GM19395 (cell line): ENCODE measurements at regions not wholly inside any gene's neighbourhood (a gene's known extent, or its start where the extent isn't known, plus 50 kb on each side); places are given as distances from the start of the nearest gene placed in this dataset.

Experiments
- ATAC-seq: cut with Tn5 transposase; IDR thresholded peaks from one replicate; pipeline ENCODE4 v1.9.1; 2021; ENCODE audit warnings: mild to moderate bottlenecking, moderate library complexity; ENCODE audit not compliant: unreplicated experiment

DNA sequence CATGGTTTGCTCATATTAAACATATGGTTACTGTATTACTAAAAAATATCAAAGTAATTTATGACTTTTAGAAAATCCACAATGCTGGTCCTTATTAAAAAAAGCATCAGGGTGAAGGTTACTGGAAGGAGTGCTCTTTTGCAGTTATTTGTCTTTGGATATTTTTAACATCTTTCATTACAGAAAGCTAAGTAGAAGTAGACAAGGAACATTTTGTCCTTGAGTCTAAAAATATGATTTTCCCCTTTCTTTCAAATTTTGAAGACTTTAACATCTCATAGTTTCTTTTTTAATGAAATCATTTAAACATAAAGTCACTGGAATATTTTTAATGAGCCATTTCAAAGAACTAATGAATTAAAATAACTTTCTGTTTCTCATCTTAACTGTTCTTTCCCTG lies 110.1 kb upstream of the TNS3 start:
- ATAC-seq = no peak

DNA sequence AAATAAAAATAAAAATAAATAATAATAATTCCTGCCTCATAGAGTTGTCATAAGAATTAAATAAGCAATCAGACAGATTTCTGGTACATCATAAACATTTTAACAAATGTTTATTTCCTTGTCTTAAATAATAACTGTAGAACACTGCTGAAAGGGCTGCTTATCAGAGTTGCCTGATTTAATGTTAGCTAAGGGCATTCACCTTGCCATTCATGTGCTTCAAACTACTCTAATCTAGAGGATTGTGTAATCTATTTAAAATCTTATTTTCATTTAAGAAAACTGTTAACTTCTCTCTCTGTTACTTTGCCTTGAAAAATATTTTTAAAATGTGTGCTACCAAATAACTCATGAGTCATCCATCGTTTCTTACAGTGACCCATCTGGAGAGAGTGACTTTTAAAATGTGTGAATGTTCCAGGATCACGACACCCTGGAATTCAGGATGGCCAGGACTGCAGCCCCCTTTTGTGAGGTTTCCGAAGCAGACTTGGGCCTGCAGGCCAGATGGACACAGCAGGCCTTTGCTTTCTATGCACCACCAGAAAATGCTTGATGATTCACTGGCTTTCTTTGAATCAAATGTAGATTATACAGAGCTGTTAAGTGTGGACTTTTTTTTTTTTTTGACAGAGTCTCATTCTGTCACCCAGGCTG lies 109.1 kb upstream of the TNS3 start:
- no peak for ATAC-seq

DNA sequence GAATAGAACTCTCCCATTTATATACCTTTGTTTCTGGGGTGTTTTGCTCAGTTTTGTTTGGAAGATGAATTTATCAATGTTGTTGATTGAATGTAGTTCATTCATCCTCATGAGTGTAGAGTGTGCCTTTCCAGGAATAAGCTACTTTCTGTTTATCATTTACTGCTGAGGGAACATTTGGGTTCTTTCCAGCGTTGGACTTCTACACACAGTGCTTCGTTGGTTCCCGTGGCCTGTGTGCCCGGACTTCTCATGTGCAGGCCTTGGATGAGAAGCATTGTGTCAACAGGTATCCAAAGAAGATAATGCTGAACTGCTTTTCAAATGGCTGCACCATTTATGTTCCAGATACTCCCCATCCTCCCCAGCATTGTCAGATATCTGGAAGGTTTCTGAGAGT lies 107.6 kb upstream of the TNS3 start:
- ATAC-seq = no peak

DNA sequence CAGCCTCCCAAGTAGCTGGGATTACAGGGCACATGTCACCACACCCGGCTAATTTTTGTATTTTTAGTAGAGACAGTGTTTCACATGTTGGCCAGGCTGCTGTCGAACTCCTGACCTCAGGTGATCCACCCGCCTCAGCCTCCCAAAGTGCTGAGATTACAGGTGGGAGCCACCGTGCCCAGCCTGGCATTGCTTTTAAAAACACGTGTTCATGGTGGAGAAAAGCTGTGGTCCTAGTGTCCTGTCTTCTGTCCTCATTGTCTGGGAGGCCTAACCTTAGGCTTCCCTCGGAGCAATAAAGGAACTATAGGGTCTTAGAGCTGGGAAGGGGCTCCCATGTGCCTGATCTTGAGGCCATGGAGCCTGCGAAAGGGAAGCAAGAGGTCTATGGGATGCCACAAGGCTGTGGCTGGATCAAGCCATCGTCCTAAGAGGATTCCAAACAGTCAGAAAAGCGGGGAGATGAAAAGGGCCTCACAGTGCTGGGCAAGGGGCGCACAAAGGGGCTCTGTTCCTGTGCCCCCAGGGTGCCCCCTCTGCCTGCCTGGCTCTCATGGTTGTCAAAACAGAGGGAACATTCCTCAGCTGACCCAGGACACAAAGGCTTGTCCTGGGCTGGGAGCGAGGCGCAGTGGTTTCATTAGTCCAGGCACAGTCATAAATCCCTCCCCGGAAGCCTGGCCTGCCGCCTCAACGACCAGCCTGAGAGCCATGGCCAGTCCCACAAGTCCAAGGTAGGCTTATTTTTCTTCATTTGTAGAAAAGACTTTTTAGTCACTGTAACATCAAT lies 106.6 kb upstream of the TNS3 start:
- ATAC-seq = no peak

DNA sequence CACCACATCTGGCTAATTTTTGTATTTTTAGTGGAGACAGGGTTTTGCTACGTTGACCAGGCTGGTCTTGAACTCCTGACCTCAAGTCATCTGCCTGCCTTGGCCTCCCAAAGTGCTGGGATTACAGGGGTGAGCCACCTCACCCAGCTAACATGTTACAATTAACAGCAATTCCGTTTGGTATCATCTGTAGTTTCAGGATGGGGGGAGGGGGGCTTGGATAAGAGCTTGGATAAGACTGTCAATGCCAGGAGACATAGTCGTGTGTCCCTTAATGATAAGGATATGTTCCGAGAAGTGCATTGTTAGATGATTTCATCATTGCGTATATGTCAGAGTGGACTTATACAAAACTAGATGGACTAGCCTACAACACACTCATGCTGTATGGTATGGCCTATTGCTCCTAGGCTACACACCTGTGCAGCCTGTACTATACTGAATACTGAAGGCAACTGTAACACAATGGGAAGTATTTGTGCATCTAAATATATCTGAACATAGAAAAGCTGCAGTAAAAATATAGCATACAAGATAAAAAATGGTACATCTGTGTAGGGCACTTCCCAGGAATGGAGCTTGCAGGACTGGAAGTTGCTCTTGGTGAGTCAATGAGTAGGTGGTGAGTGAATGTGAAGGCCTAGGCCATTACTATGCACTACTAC lies 103.9 kb upstream of the TNS3 start:
- no peak for ATAC-seq

DNA sequence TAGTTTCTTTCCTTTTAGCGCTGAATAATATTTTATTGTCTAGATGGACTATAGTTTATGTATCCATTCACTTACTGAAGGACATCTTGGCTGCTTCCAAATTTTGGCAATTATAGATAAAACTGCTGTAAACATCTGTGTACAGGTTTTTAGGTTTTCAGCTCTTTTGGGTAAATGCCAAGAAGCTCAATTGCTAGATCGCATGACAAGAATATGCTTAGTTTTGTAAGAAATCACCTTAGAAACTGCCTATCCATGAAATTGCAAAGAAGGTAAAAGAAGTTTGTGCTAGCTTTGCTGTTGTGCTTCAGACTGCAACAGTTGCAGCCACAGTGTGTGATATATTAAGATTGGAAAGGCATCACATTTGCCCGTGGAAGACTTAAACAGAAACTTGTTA lies 103.2 kb upstream of the TNS3 start:
- ATAC-seq = no peak

DNA sequence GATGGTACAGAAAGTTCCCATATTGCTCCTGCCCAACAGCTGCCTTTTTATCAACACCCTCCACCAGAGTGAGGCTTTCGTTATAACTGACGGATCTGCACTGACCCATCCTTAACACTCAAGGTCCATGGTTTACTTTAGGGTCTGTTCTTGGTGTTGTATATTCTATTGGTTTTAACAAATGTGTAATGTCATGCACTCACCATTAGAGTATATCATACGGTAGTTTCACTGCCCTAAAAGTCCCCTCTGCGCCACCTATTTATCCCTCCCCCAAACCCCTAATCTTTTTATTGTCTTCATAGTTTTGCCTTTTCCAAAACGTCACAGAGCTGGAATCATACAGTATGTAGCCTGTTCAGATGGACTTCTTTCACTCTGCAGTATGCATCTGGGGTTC lies 102.8 kb upstream of the TNS3 start:
- ATAC-seq = no peak

DNA sequence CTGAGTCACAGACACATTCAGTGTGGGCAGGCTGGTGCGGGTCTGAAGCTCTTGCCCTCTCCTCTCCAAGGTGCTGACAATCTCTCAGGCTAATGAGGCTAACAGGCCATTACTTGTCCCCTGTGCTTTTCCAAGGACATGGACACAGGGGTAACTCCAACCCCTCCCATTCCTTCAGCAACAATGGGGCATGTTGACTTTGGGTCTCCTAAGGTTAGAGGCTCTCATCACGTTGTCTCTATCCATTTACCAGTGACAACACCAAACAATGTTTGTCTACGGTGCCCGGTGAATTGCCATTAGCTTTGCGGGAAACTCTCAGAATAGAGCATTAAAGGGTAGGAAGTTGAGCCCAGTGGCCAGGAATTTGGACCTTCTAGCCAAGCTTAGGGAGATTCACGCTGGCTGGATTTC lies 101.6 kb upstream of the TNS3 start:
- no peak for ATAC-seq

DNA sequence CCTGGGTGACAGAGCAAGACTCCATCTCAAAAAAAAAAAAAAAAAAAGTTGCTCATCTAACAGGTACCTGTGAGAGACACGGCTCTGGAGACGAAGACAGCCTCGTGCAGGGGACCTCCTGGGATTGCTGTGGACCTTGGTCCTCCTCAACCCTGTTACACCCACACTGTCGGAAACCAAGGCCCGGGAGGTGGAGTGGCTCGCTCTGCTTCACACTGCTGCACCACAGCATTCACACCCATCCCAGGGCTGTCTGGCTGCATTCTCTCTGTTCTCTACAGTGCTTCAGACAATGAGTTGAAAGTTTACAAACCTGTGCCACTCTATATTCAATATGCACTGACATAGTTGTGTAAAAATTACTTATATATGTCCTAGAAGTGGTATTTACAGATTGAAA lies 101.0 kb upstream of the TNS3 start:
- ATAC-seq = no peak

DNA sequence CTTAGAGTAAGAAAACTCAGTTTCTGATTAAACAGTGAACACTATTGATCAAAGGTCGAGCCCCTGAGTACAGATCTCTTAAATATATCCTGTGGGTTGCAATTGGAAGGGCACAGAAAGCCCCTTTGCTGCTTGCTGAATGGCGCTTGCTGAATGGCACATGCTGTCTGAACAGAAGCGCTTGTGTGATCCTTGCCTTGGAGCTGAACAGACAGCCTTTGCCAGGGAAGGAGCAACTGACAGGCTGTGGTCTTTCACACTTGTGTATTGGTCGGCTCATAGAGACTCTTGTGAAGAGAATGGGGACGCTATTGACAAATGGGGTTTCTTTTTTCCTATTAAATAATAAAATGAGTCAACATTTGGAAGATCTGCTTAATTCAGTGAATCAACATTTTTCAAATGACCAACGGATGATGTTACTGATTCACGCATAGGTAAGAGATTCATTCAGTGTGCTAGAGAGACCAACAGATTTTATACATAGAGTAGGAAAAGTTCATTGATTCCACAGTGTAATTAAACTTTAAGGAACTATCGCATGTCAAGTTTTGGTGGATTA lies 99.4 kb upstream of the TNS3 start:
- no peak for ATAC-seq

DNA sequence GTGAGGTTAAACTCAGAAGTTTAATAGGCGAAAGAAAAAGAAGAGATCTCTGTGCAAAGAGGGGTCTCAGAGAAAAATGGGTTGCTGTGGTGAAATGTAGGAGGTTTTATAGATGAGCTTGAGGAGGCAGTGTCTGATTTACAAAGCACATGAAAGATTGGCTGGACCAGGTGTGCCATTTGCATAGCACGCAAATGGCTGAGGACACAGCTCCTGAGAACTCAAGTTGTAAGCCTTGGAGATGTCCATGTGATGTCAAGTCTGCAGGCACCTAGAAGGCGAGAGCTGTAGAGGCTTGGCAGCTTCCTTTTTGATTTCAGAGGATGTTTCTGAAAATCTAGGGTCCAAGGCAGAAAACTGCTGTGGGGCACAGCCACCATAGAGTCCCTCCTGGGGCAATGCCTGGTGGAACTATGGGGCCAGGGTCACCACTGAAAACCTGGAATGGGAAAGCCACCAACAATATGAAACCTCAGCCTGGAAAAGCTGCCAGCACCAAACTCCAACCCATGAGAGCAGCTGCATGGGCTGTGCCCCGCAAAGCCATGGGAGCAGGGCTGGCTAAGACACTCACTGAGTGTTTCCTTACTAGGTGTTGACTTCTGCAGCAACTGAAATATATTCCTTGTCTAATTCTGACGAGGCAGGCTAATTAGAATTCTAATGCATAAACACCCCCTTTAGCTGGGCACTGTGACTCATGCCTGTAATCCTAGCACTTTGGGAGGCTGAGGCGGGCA lies 96.9 kb upstream of the TNS3 start:
- no peak for ATAC-seq

DNA sequence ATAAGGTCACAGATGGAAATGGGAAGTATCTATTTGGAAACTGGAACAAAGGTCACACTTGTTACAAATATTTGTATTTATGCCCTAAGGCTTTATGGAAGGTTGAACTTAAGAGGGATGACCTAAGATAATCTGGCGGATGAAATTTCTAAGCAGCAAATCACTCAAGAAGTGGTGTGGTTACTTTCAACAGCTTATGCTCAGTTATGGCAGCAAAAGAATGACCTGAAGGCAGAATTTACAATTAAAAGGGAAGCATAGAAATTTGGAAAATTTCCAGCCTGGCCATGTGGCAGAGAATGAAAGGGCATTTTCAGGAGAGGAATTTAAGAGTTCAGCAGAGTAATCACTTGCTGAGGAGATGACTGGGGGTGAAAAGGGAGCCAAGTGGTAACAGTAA lies 95.8 kb upstream of the TNS3 start:
- no peak for ATAC-seq

DNA sequence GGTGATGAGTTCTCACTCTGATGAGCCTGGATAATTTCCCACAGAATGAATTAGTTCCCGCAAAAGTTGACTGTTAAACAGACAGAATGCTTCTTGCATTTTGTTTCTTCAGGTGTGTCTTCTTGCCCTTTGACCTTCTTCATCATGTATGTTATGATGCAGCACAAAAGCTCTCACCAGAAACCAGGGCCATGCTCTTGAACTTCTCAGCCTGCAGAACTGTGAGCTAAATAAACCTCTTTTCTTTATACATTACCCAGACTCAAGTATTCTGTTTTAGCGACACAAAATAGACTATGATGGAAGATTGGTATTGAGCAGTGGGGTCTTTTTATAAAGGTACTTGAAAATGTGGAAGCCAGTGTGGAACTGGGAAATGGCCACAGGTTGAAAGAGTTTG lies 95.2 kb upstream of the TNS3 start:
- no peak for ATAC-seq

DNA sequence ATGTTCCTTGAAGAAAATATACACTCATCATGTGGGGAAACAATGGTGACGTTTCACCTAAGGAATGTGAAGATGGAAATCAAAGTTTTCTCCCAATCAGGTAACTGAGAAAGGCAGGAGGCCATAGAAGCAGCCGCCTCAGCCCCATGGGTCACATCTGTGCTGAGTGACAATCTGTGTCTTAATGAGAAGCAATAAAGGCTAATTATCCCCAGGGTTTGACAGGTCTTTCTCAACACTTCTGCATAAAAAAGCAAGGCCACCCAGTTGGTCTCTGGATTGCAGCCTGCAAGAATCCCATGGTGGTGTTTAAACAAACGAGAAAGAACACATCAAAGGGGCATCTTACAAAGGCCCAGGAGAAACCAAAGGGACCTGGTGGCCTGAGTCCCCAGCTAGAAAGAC lies 91.1 kb upstream of the TNS3 start:
- no peak for ATAC-seq

DNA sequence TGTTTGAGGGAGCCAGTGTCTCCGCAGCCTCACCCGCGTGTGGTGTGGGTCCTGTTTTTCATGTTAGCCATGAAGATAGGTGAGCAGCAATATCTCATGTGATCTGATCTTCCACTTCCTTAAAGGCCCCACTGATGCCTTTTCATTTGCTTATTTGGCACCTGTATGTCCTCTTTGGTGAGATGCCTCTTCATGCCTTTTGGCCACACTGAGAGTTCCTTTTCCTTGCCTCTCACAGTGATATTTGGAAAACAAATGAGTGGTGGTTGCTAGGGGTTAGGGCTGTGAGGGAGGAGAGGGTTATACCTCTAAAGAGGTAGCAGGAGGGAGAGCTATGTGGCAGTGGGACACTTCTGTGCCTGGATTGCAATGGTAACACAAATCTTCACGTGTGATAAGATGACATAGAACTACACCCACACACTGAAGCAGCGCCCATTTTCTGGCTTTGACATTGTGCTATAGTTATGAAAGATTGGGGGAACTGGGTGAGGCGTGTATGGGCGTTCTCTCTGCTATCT lies 90.4 kb upstream of the TNS3 start:
- no peak for ATAC-seq

DNA sequence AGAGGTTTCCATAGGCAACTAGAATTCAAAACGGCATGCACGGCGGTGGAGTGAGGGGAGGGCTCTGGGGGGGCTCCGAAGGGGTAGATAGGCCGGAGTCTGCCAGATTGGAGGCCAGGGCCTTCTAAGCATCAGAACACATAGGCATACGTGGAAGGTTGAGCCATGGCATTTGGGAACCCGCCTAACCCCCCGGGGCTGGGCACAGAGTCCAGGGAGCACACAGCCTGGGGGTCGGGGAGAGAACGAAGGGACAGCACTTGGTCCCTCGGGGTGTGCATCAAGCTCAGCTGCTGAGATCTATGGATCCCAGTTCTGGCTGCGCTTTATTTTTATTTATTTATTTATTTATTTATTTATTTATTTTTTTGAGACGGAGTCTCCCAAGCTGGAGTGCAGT lies 89.4 kb upstream of the TNS3 start:
- ATAC-seq = no peak

DNA sequence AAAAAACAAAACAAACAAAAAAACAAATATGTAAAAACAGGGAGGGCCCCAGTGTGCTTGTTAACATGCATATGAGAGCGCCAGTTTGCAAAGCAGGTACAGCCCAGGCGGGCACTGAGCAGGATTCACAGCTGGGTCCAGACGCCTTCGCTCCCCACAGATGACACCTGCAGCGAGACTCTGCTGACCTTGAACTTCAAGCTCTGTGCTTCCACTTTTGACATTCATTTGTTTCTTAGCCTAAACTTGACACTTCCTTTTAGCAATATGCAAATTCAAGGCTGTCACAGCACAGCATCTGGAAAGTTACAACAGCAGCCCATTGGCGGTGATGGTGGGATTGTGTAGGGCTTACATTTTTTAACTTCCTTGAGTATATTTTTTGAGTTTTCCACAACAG lies 88.8 kb upstream of the TNS3 start:
- ATAC-seq = peak; percentile 84

DNA sequence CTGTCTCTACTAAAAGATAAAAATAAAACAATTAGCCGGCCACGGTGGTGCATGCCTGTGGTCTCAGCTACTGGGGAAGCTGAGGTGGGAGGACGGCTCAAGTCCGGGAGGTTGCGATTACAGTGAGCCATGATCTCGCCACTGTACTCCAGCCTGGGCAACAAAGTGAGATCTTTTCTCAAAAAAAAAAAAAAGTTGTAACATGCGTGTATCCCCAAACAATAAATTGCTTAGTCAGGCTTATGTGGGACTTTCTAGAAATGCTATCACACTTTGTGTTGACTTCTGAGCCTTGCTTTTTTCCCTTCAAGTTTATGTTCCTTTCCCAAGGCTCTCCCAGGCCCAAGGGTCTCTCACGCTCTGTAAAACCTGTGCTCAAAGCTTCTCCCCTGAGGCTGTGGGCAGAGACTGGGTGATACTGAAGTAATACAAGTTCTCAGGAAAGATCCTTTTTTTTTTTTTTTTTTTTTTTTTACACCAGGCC lies 88.0 kb upstream of the TNS3 start:
- no peak for ATAC-seq

DNA sequence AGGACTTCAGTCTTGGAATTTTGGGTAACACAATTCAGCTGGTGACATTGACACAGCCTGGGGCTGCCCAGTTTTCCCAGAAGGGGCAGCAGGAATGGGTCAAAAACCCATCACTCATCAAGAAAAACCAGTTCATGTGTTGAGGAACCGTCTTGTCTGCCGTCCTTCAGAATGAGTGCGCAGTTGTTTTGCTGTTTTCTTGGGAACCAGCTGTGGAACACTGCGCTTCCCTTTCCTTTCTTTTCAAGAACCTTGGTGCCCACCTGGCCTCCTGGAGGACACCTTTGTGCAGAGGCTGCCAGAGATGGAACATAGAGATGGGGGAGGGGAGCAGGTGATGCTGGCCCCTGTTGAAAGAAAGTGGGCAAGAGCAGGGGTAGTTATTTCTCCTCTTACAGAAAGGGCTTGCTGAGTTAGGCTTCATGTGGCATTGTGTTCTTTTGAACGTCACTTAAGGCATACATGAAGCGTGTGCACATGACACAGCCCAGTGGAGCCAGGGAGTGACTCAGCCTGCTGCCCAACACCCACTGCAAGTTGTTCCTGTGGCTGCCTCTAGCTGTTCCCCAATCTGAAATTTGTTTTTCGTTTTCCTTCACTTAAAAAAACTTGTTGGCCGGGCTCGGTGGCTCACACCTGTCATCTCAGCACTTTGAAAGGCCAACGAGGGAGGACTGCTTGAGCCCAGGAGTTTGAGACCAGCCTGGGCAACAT lies 87.4 kb upstream of the TNS3 start:
- ATAC-seq = peak; percentile 85

DNA sequence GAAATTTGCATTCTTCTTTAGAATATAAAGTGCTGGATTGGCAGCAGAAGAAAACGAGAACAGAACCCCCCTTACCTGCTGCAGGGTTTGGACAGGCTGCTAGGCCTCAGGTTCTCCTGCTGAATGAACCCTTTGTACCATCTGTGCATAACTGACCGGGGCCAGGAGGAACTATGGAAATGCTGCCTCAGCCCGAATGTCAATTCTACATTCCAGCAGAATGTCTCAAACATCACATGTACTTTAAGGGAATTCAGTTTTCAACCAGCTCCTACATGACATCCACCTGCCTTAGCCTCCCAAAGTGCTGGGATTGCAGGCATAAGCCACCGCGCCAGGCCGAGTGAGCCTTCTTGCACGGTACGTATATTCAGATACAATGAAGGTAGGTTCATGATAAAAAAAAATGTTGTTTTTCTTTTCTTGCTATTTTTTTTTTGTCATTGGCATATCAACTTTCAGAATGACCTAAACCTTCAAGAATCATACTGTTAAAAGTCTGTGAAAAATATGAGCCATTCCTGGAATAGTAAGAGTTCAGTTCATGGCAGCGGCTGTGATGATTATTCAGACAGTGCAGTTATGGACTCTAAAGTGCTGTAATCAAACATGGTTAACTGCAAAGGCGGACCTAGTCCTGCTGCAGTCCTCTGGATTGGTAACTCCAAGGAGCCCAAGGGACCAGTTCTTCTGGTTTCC lies 84.4 kb upstream of the TNS3 start:
- ATAC-seq = no peak
